Vagina (tissue), 2 donors: ENCODE measurements at regions not wholly inside any gene's neighbourhood (a gene's known extent, or its start where the extent isn't known, plus 50 kb on each side); places are given as distances from the start of the nearest gene placed in this dataset.

Experiments
- CTCF ChIP-seq, 3 experiments: fragments of 450-650 bp in 2 of 3; fragments of 200-600 bp in 1 of 3; sonication (generic) in 1 of 3; IDR thresholded peaks; one replicate each; pipeline ENCODE4 v1.5.1; 2017 to 2019; ENCODE audit warnings: antibody characterized with exemption in 3 of 3, mild to moderate bottlenecking in 2 of 3, moderate library complexity in 2 of 3
- POLR2AphosphoS5 ChIP-seq, 2 donors: sonication (generic); formaldehyde crosslinking; IDR thresholded peaks; one replicate each; pipeline ENCODE4 v1.9.0; 2017; ENCODE audit warnings: antibody characterized with exemption in 2 of 2, mild to moderate bottlenecking in 2 of 2, low read depth in 1 of 2; ENCODE audit not compliant: insufficient read depth in 1 of 2

- TF ChIP-seq CTCF (IDR thresholded peaks at IDR 0.05) (no peak), POLR2AphosphoS5 (IDR thresholded peaks at IDR 0.05; ENCODE audit: insufficient read depth in 1 of 2, low read depth in 1 of 2) (no peak)
Measured at GRCh38 chr6:50123688-50124087, 74.0 kb upstream of the DEFB112 start.
